Non-pigmented ciliary epithelial cell (primary cell): ENCODE measurements at regions not wholly inside any gene's neighbourhood (a gene's known extent, or its start where the extent isn't known, plus 50 kb on each side); places are given as distances from the start of the nearest gene placed in this dataset.
"Not testable (repeated sequence)": the region's sequence is repeated elsewhere in the genome, so short reads cannot be mapped to it uniquely, and the experiment has no call there.

Source experiments
- DNase-seq: peaks from one replicate; pipeline ENCODE4 v3.0.0-alpha.2; 2010; ENCODE audit warnings: low read depth

DNA sequence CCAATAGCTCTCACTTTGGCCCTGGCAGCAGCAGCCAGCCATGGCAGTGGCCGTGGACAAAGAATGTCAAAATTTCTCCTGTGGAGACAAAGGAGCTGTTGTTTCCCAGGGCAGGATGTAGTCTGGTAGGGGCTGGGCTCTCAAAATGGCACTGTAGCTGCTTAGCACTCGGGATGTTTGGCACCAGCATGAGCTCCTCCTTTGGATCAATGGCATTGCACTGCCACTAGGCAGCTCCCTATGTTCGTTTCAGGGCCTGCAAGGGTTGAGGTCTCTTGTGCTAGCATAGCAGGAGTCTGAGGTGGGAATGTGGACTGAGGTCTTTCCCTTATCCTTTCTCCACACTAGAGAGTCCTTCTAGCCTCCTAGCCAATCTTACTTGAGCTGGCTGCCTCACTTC, 948.8 kb upstream of the FAM98A start:
- DNase-seq = no peak

DNA sequence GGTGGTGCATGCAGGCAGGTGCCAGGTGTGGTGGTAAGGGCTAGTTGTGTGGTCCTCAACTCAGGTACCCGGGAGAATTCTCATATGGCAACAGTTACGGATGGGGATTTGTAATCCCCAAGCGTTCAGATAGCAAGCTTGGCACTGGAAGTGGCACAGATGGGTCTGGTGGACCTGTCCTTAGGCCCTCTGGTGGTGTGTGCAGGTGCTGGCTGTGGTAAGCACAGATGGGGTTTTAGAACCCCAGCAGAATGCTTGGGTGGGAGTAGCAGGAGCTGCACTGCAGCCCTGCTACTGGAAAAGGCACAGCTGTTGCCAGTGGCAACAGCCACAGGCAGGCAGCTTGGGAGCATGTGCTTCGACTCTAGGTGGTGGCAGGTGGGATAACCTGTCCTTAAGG, 948.2 kb upstream of the FAM98A start:
- DNase-seq = no peak

DNA sequence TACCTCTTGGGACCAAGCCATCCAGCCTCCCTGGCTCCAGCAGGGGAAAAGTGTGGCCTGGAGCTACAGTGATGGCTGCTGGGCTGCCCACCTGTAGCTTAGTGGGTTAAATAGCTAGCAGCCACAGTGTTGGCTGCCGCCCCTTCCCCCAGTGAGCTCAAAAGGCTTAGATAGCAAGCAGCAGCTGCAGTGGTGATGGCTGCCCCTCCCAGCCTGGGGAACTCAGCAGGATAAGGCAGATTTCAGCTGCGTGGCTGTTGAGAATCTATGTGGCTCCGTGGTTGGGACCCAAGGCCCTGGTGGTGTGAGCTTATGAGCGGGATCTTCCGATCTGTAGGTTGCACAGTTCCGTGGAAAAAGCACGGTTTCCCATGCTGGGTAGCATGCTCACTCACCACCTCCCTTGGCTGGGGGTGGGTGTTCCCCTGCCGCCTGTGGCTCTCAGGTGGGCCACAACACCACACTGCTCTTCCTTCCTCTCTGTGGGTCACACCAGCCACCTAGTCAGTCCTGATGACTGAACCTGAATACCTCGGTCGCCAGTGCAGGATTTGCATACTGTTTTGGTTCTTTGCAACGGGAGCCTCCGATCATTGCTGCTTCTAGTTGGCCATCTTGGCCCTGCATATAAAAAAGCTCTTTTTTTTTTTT, 946.5 kb upstream of the FAM98A start:
- no peak for DNase-seq

DNA sequence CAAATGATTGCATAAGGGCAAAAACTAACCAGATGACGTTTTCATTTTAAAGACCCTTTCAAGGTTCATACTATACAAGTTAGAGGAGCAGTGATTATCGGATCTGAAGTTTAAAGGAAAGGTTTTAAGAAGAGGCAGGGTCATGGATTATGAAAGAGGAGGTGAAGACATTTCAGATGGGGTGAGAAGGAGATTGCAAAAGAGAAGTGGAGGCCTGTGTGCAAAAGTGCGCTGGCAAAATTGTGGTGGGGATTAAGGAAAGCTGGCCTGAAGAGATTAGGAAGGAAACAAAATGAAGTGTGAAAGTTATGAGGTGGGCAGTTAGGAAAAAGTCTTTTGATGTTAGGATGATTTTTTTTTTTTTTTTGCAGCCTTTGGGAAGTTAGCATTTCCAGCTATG, 935.7 kb upstream of the FAM98A start:
- DNase-seq = no peak

DNA sequence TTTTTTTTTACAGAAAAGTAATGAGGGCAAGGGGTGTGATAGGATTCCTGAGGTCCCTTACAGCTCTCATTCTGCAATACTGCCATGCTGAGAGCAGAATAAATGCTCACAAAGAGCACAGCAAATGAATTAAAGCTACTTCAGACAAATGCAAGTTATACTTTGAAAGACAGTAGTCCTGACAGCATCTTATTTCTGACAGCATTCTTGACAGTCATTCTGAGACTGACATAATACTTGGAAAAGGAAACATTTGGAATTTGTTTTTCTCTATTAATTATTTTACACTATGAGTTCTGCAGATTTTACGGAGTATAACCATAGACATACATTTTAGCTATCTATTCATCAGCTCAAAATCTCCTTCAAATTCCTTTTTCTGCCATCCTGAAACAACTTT, 935.2 kb upstream of the FAM98A start:
- DNase-seq = no peak

DNA sequence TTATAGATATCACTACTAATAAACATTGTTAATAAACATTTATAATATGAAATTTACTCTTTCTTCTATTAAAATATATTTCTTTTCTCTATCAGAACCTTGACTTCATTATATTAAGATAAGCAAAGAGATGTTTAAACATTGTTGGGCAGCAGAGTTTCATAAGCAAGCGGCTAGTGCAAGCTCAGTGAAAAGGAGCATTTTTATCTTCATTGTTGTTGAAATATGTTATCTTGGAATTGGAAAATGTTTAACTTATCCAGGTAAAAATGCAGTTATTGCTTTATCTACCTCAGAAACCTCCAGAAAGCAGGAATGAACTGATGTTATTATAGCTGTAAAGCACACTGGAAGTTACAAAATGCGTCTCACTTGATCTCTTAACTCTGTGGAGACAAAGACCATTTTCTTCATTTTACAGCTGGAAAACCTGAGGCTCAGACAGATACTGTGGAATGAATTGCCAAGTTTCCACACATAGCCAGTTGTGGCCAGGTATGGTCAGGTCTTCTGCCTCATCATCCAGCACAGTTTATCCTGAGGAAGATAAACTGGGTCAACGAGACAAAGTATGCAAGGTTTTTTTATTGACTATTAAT, 934.6 kb upstream of the FAM98A start:
- DNase-seq = no peak

DNA sequence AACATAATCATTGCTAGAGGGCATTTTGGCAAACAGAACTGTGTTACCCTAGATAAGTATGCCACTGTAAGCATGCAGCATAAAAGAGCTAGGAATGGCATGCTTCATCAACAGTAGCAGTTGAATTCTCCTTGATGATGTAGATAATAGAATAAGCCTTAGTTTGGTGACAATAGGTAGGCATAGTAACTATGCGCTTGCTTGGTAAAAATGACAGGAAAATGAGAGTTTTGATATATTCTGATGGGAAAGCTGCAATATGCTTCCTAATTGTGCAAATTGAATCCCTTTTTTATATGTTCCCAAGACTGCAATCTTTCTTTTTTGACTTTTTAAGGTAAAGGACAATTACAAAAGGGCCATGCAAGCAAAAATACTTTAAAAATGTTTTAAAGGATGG, 930.9 kb upstream of the FAM98A start:
- no peak for DNase-seq

DNA sequence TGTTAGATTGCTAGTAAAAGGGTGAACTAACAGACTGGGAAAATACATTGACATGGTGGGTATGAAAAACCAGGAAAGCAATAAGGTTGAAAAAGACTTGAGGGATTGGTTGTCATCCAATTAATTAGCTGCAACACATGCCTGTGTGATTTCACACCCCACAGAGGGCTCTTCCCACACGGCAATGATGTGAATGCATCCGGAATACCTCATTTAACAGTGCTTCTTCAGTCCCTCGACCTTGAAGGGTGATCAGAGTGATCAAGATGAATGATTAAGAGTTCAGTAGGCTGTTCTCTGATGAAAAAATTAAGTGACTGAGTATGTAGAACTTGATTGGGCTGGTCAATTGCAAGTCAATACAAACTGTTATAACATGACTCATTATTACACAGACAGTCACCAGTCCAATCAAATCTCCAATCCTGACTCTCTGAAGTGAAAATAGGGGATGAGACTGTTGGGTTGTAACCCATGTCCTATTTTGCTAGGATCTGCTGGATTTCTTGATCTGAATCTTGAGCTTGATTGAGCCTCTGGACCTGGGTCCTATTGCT, 924.9 kb upstream of the FAM98A start:
- DNase-seq = no peak

DNA sequence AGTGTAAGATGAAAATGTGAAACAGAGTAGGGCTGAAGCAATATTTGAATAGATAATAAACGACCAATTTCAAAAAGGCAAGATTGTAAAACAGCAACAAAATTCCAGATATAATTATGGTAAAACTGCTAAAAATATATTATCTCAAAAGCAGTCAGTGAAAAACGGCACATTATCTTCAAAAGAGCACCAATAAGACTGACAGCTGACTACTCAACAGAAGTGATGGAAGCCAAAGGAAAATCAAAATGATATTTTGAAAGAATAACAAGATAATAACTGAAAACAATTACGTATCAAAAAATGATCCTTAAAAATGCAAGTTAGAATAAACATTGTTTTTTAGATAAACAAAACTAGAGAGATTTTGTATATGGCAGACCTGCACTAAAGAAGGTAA, 920.6 kb upstream of the FAM98A start:
- DNase-seq = no peak

DNA sequence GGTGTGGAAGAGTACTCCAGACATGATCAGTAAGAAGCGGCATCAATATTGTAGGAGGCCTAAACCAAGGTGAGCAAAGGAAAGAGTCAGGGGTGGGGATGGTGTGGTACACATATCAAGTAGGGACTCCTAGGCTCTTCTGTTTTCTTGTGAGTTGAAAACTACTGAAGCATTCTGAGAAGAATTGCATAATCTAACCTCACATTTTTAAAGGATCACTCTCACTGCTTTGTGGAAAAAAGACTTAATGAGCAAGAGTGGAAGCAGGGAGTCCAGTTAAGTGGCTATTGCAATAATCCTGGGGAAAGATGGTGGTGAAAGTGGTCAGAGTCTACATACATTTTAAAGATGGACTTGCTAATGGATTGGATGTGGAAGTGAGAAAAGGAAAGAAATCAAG, 899.5 kb upstream of the FAM98A start:
- DNase-seq = no peak

DNA sequence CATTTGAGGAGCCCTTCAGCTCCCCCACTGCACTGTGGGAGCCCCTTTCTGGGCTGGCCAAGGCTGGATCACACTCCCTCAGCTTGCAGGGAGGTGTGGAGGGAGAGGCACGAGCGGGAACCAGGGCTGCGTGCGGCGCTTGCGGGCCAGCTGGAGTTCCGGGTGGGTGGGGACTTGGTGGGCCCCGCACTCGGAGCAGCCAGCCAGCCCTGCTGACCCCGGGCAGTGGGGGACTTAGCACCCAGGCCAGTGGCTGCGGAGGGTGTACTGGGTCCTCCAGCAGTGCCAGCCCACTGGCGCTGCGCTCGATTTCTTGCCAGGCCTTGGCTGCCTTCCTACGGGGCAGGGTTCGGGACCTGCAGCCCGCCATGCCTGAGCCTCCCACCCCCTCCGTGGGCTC, 895.1 kb upstream of the FAM98A start:
- not testable (repeated sequence) for DNase-seq

DNA sequence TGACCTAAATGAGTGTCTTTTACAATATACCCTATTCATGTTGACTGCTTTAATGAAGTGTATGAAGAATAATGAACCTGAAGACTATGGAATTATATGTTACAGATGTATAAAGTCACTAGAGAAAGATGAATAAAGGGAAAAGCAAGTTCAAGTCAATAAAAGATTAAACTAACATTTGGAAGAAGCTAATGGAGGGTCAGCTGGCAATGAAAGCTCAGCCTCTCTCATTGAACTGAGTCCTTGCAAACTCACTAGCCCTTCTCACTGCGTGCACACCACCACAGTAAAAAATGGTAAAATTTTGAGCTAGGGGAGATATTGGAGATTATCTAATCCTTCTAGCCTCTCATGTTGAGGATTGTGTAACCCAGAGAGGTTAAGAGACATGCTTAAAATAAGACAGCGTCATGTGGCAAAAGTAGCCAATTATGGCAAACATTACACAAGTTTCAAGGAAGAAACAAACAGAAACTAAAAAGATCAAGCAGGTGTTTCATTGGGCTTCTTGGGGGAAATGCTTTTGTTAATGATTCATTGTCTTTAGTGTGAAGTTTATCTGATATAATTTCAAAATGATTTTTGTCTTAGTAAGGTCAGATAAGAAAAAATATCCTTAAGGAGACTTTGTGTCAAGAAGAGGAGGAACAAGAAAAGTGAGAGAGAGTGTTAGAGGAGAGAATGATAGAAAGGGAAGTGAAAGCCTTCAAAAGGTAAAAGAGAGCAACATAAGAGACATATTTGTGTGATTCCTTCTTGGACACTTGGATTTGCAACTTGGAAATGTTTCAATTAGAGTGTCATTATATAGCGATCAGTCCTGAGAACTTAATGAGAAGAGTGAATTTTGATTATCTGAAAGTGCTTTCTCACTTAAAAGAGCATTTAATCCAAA, 893.7 kb upstream of the FAM98A start:
- DNase-seq = no peak

DNA sequence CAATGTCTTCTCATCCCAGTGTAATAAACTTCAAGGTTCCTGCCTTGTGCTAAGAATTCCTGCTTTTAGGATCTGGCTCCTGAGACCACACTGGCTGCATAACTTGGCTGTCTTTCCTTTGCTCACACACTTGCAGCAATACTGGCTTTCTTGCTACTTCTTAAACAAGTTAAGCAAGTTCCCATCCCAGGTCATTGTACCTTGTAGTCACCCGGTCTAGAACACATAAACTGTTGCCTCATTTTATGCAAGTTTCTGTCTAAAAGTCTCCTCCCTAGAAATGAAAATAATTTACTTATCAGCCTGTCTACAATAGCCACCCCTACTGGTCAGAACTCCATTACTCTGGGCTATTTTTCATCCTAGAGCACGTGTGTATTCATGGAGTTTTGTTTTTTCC, 887.9 kb upstream of the FAM98A start:
- DNase-seq = no peak

DNA sequence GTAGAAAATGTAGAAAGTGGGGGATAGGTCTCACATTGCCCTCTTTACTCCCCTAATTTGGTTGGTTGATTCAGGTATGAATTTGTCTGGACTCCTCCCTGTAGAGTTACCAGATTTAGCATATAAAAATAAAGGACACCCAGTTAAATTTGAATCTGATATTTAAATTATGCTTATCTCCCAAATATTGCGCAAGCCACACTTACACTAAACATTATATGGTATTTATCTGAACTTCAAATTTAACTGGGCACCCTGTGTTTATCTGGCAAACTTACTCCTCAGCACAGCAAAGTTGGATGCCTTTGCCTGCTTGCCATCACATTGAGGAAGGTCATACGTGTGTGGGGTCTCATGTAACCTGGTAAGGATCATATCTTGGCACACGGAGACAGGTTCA, 882.4 kb upstream of the FAM98A start:
- no peak for DNase-seq

DNA sequence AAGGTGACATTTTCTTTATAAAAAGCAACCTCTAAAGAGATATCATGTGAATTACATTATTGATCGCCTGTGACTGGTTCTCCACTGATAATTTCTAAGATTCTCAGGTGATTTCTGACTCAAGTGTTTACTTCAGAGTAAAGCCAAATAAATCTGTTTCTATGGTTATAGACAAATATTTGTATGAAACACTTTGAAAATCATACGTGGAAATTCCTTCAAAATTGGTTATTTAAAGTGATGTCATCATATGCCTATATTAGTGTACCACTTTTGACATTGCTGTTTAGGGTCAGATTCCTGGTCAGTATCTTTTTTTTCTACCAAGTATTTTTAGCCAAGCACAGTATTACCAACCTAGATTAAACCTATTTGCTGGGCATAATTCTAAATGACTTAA, 881.3 kb upstream of the FAM98A start:
- no peak for DNase-seq

DNA sequence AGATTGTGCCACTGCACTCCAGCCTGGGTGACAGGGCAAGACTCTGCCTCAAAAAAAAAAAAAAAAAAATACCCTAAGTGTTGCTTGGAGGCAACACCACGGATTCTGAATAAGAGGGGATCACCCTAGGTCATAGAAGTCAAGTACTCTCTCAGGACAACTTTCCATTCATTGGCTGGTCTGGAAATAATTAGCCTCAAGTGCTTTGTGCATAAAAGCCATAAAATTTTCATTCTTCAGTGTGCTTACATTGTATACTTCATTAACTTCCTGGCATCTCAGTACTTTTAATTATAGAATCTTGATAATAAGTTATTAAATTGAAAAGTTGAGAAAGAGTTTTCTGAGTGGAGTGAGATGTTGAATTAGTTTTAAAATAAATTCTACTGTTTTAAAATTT, 876.1 kb upstream of the FAM98A start:
- no peak for DNase-seq

DNA sequence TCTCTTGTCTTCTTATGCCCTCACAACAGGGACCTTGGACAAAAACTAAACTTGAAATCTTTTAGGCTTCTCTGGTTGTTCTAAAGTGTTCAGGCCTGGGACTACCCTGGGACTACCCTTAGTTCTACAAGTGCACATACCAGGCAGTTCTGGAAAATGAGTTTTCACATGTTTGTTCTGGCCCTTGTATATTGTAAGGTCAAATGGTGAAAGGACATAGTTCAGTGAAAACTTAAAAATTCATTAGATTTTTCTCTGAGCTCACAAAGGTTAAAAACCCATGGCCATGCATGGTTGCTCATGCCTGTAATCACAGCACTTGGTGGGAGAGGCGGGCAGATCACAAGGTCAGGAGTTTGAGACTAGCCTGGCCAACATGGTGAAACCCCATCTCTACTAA, 875.5 kb upstream of the FAM98A start:
- DNase-seq = no peak

DNA sequence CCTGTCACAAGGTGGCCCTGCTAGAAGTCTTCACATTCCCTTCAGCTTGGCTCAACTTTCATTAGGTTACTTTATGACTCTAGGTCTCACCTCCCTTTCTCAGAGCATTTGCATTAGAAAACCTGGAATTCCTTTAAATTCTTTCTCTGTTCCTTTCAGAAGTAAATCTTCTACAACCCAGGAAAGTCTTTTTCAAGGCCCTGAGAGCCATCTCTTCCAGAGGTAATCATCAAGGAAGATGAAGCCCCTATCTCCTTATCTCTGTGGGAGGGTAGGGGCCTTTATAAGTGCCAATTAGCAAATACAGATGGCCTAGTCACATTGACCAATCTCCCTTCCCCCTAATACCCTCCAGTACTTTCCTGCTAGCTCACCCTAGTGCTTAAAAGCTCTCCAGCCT, 848.0 kb upstream of the FAM98A start:
- DNase-seq = no peak

DNA sequence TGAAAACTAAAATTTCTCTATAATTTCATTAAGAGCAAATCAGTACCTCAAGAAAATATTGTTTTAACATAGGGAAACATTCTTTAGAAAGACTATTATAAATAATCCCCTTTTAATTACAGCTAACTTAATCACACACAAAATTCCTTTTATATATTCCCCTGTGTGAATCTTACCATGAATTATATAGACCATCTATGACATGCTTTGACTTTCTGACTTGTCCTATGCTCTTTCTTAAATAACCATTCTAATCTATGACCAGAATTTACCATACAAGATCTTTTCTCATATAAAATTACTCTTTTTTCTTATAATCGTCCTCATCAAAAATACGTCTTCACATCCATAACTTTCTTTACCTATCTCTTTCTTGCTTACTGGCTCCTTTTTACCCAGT, 824.2 kb upstream of the FAM98A start:
- DNase-seq = no peak

DNA sequence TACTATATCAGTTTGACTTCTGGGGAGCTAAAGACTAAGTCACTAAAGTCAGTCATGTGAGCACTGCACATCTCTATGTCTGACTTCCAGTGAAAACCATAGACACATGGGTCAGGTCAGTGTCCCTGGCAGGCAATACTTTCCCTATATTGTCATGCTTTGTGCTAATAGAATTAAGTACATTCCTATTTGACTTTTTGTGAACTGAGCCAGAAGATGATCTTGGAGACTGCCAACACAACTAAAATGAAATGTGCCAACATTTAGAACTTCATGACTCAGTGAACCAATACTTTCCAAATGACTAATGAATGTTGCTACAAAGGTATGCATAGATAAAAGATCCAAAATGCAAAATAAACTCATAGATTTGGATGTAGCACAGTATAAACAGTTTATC, 820.8 kb upstream of the FAM98A start:
- DNase-seq = no peak

DNA sequence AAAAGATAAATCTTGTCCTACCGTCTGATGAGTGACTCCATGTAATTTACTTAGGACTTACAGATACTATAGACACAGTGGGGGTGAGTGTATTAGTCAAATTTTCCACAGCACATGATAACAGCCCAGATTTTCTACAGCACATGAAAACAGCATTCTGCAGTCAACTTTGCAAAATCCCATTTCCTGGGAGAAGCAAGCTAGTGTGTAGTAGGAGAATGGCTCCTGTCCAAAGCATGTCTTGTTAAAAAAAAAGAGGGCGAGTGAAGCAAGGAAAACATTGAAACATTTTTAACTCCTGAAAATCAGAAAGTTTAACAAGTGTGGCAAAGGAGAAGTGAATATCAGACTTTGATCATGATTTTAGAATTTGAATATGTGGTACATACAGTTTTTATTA, 817.8 kb upstream of the FAM98A start:
- DNase-seq = no peak

DNA sequence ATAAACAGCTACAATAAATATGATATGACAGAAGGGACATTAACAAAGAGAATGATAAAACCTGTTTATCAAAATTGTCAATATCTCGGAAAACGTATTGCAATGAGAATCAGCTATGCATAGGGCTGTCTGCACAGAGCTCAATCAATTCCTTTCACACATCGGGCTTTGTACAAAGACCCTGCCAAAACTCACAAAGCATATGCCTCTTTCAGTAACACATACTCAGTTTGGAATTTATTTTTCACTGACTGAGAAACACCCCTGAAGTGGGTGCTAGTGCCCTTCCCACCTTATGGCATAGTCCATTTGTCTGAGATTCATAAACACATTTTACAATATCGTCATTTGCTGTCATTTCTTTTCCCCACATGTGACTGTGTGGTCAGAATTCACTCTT, 815.8 kb upstream of the FAM98A start:
- DNase-seq = no peak

DNA sequence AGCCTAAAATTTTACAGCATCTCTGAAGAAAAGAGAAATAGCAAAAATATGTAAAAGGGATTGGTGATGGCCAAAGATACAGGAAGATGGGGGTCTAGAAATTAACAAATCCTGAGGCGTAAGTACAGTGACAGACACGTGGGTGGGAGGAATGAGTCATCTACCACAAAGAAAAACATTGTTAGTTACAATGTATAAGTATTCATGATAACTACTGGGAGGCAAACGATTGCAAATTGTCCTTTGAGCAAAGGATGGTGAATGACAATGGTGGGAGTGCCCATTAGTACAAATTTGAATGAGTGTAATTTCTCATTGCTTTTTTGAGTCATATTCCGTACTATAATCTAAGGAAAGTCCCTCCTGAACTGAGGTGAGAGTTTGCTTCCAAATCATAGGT, 809.0 kb upstream of the FAM98A start:
- no peak for DNase-seq
